Neural cell (in vitro differentiated cells): ENCODE measurements at regions not wholly inside any gene's neighbourhood (a gene's known extent, or its start where the extent isn't known, plus 50 kb on each side); places are given as distances from the start of the nearest gene placed in this dataset.

Experiments used
- H2AFZ ChIP-seq: fragments of 200-600, 300-800 bp; sonication (generic), shearing (Covaris generic); 2 replicates; pipeline ENCODE4 v1.6.0; 2014; ENCODE audit warnings: low read depth, mild to moderate bottlenecking, antibody characterized with exemption, low read length, moderate library complexity
- H3F3A ChIP-seq: fragments of 200-600 bp; shearing (Covaris generic); 2 replicates; pipeline ENCODE4 v1.6.1; 2016; ENCODE audit warnings: mild to moderate bottlenecking, moderate library complexity, mixed read lengths, antibody characterized with exemption, low read length; ENCODE audit not compliant: insufficient read depth, poor library complexity, severe bottlenecking
- H3K27ac ChIP-seq: fragments of 200-600, 300-800 bp; sonication (generic), shearing (Covaris generic); 2 replicates; pipeline ENCODE4 v1.5.1; 2014; ENCODE audit warnings: mild to moderate bottlenecking, low read length, moderate library complexity
- H3K27me3 ChIP-seq: fragments of 300-800, 200-600 bp; sonication (generic), shearing (Covaris generic); 2 replicates; pipeline ENCODE4 v1.6.0; 2014; ENCODE audit warnings: mild to moderate bottlenecking, low read depth, low read length, moderate library complexity; ENCODE audit not compliant: insufficient read depth
- H3K36me3 ChIP-seq: fragments of 300-800, 200-600 bp; sonication (generic), shearing (Covaris generic); 2 replicates; pipeline ENCODE4 v1.5.1; 2014; ENCODE audit warnings: mild to moderate bottlenecking, antibody characterized with exemption, low read length, moderate library complexity; ENCODE audit not compliant: insufficient read depth
- H3K4me2 ChIP-seq: fragments of 300-800, 200-600 bp; sonication (generic), shearing (Covaris generic); 2 replicates; pipeline ENCODE4 v1.6.0; 2014; ENCODE audit warnings: mild to moderate bottlenecking, low read length
- H3K4me3 ChIP-seq: fragments of 300-800, 200-600 bp; sonication (generic), shearing (Covaris generic); 2 replicates; pipeline ENCODE4 v1.5.1; 2014; ENCODE audit warnings: mild to moderate bottlenecking, low read length, moderate library complexity
- H3K79me2 ChIP-seq: fragments of 200-600 bp; shearing (Covaris generic); replicated peaks from 2 replicates; pipeline ENCODE4 v1.6.0; 2014; ENCODE audit warnings: mild to moderate bottlenecking, low read length, moderate library complexity; ENCODE audit not compliant: insufficient read depth
- H3K9ac ChIP-seq: fragments of 300-800, 200-600 bp; sonication (generic), shearing (Covaris generic); 2 replicates; pipeline ENCODE4 v1.6.1; 2016; ENCODE audit warnings: mild to moderate bottlenecking, low read length, mixed read lengths
- H3K9me2 ChIP-seq: fragments of 200-600 bp; shearing (Covaris generic); 2 replicates; pipeline ENCODE4 v1.6.1; 2016; ENCODE audit warnings: mild to moderate bottlenecking, low read length, mixed read lengths; ENCODE audit not compliant: insufficient read depth
- H3K9me3 ChIP-seq: fragments of 200-600, 300-800 bp; sonication (generic), shearing (Covaris generic); 2 replicates; pipeline ENCODE4 v1.6.1; 2016; ENCODE audit warnings: mild to moderate bottlenecking, mixed run types, low read length, moderate library complexity, mixed read lengths
- H4K20me1 ChIP-seq: fragments of 200-600 bp; shearing (Covaris generic); 2 replicates; pipeline ENCODE4 v1.6.1; 2016; ENCODE audit warnings: mild to moderate bottlenecking, mixed run types; ENCODE audit not compliant: insufficient read depth
- CTCF ChIP-seq: fragments of 450-650 bp; IDR thresholded peaks from 2 replicates; pipeline ENCODE4 v1.5.1; 2014; ENCODE audit warnings: antibody characterized with exemption, mild to moderate bottlenecking, moderate library complexity; ENCODE audit not compliant: poor library complexity, severe bottlenecking
- EP300 ChIP-seq: fragments of 450-650 bp; conservative IDR thresholded peaks from 2 replicates; pipeline ENCODE4 v1.6.1; 2014; ENCODE audit warnings: antibody characterized with exemption, mild to moderate bottlenecking, moderate library complexity; ENCODE audit not compliant: poor library complexity, severe bottlenecking
- EZH2 ChIP-seq: fragments of 200-600, 300-800 bp; shearing (Covaris generic), sonication (generic); IDR thresholded peaks from 2 replicates; pipeline ENCODE4 v1.6.1; 2014; ENCODE audit warnings: antibody characterized with exemption, low read length, borderline replicate concordance, mild to moderate bottlenecking; ENCODE audit not compliant: insufficient read depth, poor library complexity, severe bottlenecking
- MXI1 ChIP-seq: fragments of 450-650 bp; conservative IDR thresholded peaks from 2 replicates; pipeline ENCODE4 v1.6.1; 2014; ENCODE audit warnings: antibody characterized with exemption, mild to moderate bottlenecking; ENCODE audit not compliant: poor library complexity, severe bottlenecking
- POLR2AphosphoS5 ChIP-seq: IDR thresholded peaks from 2 replicates; pipeline ENCODE4 v1.6.1; 2012
- RAD21 ChIP-seq: fragments of 450-650 bp; conservative IDR thresholded peaks from 2 replicates; pipeline ENCODE4 v1.6.1; 2014; ENCODE audit warnings: antibody characterized with exemption, mild to moderate bottlenecking, moderate library complexity
- REST ChIP-seq: IDR thresholded peaks from 2 replicates; pipeline ENCODE4 v1.6.1; 2012; ENCODE audit warnings: borderline replicate concordance
- SMC3 ChIP-seq: fragments of 450-650 bp; conservative IDR thresholded peaks from 2 replicates; pipeline ENCODE4 v1.6.1; 2014; ENCODE audit warnings: antibody characterized with exemption, mild to moderate bottlenecking, moderate library complexity; ENCODE audit not compliant: poor library complexity
- TAF1 ChIP-seq: IDR thresholded peaks from 2 replicates; pipeline ENCODE4 v1.6.1; 2012; ENCODE audit warnings: low read depth

- Histone ChIP-seq H3K27ac (no peak overlapping the region), H3K4me2 (no peak overlapping the region), H3K36me3 (no peaks in the 10 kb centered on the region), H3K4me3 (no peak overlapping the region), H3K79me2 (no peaks in the 10 kb centered on the region), H2AFZ (no peak overlapping the region), H3K27me3 (no peaks in the 10 kb centered on the region), H3K9me2 (no peaks in the 10 kb centered on the region), H3F3A (no peaks in the 10 kb centered on the region), H4K20me1 (no peaks in the 10 kb centered on the region), H3K9ac (no peak overlapping the region), H3K9me3 (no peaks in the 10 kb centered on the region)
- no peak for TF ChIP-seq RAD21
- no peak for TF ChIP-seq POLR2AphosphoS5
- no peak for TF ChIP-seq TAF1
- TF ChIP-seq REST, result no peak
Observed at GRCh38 chr20:7571101-7571500, 369.2 kb downstream of the HAO1 start.

GRCh38 chr20:7571521-7572055 is 368.7 kb downstream of the HAO1 start:
- Histone ChIP-seq H3K9me2 (no peaks in the 10 kb centered on the region), H3K27ac (no peak overlapping the region), H3K36me3 (no peaks in the 10 kb centered on the region), H3K9ac (no peak overlapping the region), H4K20me1 (no peaks in the 10 kb centered on the region), H3F3A (no peaks in the 10 kb centered on the region), H3K4me3 (no peak overlapping the region), H3K27me3 (no peaks in the 10 kb centered on the region), H3K9me3 (no peaks in the 10 kb centered on the region), H3K79me2 (no peaks in the 10 kb centered on the region), H2AFZ (no peak overlapping the region), H3K4me2 (no peak overlapping the region)
- TF ChIP-seq RAD21, result no peak
- TF ChIP-seq EP300, result no peak
- no peak for TF ChIP-seq POLR2AphosphoS5
- no peak for TF ChIP-seq MXI1
- no peak for TF ChIP-seq REST

GRCh38 chr20:7579888-7580287 is 360.4 kb downstream of the HAO1 start:
- Histone ChIP-seq H3K79me2 (no peaks in the 10 kb centered on the region), H3F3A (no peaks in the 10 kb centered on the region), H3K9me3 (no peaks in the 10 kb centered on the region), H3K27me3 (no peaks in the 10 kb centered on the region), H3K27ac (no peak overlapping the region), H2AFZ (no peak overlapping the region), H3K4me2 (no peak overlapping the region), H4K20me1 (no peaks in the 10 kb centered on the region), H3K9ac (no peak overlapping the region), H3K9me2 (no peaks in the 10 kb centered on the region), H3K36me3 (no peaks in the 10 kb centered on the region), H3K4me3 (no peak overlapping the region)
- no peak for TF ChIP-seq TAF1
- TF ChIP-seq EZH2, result no peak
- TF ChIP-seq POLR2AphosphoS5, result no peak
- TF ChIP-seq REST, result no peak
- TF ChIP-seq RAD21, result no peak
- TF ChIP-seq EP300, result no peak
- TF ChIP-seq CTCF, result no peak
- TF ChIP-seq SMC3, result no peak
- TF ChIP-seq MXI1, result no peak
